ENCODE measurements at regions not wholly inside any gene's neighbourhood (a gene's known extent, or its start where the extent isn't known, plus 50 kb on each side); places are given as distances from the start of the nearest gene placed in this dataset.

DNA sequence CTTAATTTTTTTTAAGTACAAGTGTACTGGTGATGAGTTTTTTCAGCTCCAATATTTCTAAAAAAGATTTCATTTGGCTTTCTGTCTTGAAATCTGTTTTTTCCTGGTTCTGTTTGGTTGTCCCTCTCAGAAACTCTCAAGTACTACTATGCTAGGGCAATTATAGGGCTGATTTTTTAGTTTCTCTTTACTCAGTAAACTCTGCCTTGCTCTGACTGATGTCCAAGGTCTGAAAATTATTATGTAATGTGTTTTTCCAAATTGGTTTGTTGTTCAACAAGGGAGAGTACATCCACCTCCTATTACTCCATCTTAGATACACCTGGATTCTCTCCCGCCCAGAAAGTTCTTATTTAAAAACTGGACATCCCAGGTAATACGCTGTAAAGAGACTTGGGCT is 877.7 kb downstream of the CBLN2 start:
- TF ChIP-seq, protein P1, sequence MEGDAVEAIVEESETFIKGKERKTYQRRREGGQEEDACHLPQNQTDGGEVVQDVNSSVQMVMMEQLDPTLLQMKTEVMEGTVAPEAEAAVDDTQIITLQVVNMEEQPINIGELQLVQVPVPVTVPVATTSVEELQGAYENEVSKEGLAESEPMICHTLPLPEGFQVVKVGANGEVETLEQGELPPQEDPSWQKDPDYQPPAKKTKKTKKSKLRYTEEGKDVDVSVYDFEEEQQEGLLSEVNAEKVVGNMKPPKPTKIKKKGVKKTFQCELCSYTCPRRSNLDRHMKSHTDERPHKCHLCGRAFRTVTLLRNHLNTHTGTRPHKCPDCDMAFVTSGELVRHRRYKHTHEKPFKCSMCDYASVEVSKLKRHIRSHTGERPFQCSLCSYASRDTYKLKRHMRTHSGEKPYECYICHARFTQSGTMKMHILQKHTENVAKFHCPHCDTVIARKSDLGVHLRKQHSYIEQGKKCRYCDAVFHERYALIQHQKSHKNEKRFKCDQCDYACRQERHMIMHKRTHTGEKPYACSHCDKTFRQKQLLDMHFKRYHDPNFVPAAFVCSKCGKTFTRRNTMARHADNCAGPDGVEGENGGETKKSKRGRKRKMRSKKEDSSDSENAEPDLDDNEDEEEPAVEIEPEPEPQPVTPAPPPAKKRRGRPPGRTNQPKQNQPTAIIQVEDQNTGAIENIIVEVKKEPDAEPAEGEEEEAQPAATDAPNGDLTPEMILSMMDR (IDR thresholded peaks at IDR 0.05), result no peak
- no peak for TF ChIP-seq POLR2A (IDR thresholded peaks at IDR 0.05)
- TF ChIP-seq EP300 (IDR thresholded peaks at IDR 0.05), result no peak

Data from tibial nerve (tissue), 4 donors.